GM21515 (cell line): ENCODE measurements at regions not wholly inside any gene's neighbourhood (a gene's known extent, or its start where the extent isn't known, plus 50 kb on each side); places are given as distances from the start of the nearest gene placed in this dataset.

Source experiments
- ATAC-seq: cut with Tn5 transposase; IDR thresholded peaks from one replicate; pipeline ENCODE4 v1.9.1; 2021; ENCODE audit not compliant: unreplicated experiment

DNA sequence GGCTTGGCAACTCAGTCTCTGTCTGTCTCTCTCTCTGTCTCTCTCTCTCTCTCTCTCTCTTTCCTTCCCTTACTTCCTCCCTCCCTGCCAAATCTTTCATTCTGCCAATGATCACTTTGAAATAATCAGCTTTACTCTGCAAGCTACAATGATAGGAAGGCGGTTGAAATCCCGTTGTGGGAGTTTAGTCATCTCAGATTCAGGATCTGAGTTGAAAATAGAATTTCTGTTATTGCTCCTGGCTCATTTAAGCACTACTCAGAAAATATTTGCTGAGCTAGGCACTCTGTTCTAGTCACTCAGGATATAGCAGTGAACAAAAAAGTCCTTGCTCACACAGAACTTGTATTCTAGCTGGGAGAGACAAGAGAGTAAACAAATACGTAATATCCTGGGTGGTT, 56.3 kb upstream of the DCTD start:
- no peak for ATAC-seq

DNA sequence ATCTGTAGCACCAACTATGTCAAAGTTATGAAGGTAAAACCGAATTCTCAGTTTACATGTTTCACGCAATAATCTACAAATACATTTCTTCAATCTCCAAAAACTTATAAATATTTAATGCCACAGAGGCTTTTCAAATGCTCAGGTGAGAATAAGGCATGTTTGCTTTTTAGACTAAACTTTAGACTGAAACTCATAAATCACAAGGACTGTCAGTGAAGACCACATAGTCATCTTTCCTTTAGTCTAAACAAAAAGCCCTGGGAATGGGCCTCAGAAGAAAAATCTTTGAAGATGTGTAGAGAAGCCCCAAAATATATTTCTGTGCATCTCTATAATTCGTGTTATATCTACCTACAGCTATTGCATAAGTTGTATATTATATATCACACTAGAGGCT, 54.5 kb upstream of the DCTD start:
- ATAC-seq: no peak

DNA sequence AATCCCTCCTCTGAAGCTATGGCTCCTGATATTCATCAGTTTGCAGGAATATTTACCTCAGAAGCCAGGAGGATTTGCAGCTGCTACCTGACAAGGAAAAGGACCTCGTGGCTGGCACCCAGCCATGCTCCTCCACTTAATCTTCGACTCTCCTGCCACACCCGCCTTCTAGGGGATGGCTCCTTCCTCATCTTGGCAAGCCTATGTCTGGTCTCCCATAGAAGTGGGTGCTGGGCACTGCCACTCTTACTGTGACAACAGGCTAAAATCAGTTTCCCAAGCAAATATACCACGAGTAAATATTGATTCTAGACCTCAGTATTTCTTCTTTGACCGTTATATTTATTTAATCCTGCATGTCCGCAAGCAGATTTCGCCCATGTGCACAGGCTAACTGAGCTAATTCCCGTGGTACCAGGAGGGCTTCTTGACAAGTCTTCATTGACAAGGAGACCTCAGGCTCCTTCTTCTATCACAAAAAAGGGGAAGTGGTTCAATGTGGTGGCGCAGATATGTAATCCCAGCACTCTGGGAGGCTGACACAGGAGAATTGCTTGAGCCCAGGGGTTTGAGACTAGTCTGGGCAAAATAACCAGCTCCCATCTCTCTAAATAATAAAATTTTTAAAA, 52.6 kb upstream of the DCTD start:
- ATAC-seq: peak; percentile 71

DNA sequence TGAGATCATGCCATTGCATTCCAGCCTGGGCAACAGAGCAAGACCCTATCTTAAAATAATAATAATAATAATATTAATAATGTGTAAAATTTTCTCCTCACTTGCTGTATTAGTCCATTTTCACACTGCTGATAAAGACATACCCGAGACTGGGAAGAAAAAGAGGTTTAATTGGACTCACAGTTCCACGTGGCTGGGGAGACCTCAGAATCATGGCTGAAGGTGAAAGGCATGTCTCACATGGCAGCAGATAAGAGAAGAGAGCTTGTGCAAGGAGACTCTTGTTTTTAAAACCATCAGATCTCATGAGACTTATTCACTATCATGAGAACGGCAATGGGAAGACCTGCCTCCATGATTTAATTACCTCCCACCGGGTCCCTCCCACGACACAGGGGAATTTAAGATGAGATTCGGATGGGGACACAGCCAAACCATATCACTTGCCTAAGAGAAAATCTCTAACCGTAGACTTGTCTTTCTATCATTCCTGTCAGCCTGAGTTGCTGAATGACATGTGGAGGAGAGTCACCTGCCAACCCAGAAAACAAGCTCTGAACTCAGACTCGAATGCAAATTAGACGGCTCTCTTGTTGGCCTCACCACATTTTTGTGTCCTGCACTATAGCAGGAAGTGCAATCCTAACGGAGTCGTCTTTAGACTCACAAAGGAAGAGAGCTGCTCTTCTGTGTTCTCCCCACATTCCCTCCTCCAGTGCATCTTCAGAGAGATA, 51.9 kb upstream of the DCTD start:
- peak; percentile 53 for ATAC-seq

DNA sequence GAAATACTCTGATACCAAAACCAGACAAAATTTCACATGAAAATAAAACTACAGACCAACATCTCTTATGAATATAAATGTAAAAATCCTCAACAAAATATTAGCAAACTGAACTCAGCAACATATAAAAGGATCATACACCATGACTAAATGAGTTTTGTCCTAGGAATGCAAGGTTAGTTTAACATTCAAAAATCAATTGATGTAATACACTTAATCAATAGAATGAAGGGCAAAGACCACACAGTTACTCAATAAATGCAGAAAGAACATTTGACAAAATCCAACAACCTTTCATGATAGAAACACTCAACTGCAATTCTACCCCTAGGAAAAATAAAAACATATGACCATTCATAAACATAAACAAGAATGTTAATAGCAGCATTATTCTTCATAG, 50.2 kb upstream of the DCTD start:
- no peak for ATAC-seq
